Mucosa of rectum (tissue), 2 donors: ENCODE measurements at regions not wholly inside any gene's neighbourhood (a gene's known extent, or its start where the extent isn't known, plus 50 kb on each side); places are given as distances from the start of the nearest gene placed in this dataset.
"Not testable (repeated sequence)": the region's sequence is repeated elsewhere in the genome, so short reads cannot be mapped to it uniquely, and the experiment has no call there.

Experiments used
- H3K27ac ChIP-seq, 2 donors: one replicate each; pipeline ENCODE4 v1.7.0; 2013; ENCODE audit warnings: inconsistent platforms in 2 of 2, low read depth in 2 of 2, low read length in 2 of 2
- H3K27me3 ChIP-seq, 2 donors: one replicate each; pipeline ENCODE4 v1.7.0; 2013; ENCODE audit warnings: low read length in 2 of 2; ENCODE audit not compliant: control insufficient read depth in 2 of 2, insufficient read depth in 2 of 2
- H3K36me3 ChIP-seq, 2 donors: one replicate each; pipeline ENCODE4 v1.7.0; 2013; ENCODE audit warnings: low read length in 2 of 2; ENCODE audit not compliant: control insufficient read depth in 2 of 2, insufficient read depth in 2 of 2
- H3K4me1 ChIP-seq, 2 donors: one replicate each; pipeline ENCODE4 v1.7.0; 2013; ENCODE audit warnings: low read length in 2 of 2, mild to moderate bottlenecking in 1 of 2; ENCODE audit not compliant: control insufficient read depth in 2 of 2, insufficient read depth in 2 of 2
- H3K4me3 ChIP-seq, 2 donors: one replicate each; pipeline ENCODE4 v1.7.0; 2013; ENCODE audit warnings: low read length in 2 of 2
- H3K9ac ChIP-seq, 2 donors: one replicate each; pipeline ENCODE4 v1.7.0; 2013; ENCODE audit warnings: low read length in 2 of 2, low read depth in 1 of 2, mild to moderate bottlenecking in 1 of 2
- H3K9me3 ChIP-seq, 2 donors: one replicate each; pipeline ENCODE4 v1.7.0; 2013; ENCODE audit warnings: low read length in 2 of 2; ENCODE audit not compliant: control insufficient read depth in 2 of 2
- donor health status: healthy.
- donor health status: Normal muscosa, but diverticular disease.

GRCh38 chr14:83291714-83292113 is 1758.1 kb upstream of the SEL1L start:
- no peaks in the 10 kb centered on the region for H3K36me3 ChIP-seq
- H3K4me1 ChIP-seq, result no peaks in the 10 kb centered on the region
- H3K9ac ChIP-seq, result no peak overlapping the region
- no peak overlapping the region for H3K4me3 ChIP-seq
- no peaks in the 10 kb centered on the region for H3K9me3 ChIP-seq
- H3K27me3 ChIP-seq, result no peaks in the 10 kb centered on the region
- H3K27ac ChIP-seq, result no peak overlapping the region

- Histone ChIP-seq H3K9me3 (no peaks in the 10 kb centered on the region), H3K4me3 (no peak overlapping the region), H3K27ac (no peak overlapping the region), H3K4me1 (no peaks in the 10 kb centered on the region), H3K27me3 (no peaks in the 10 kb centered on the region), H3K9ac (no peak overlapping the region), H3K36me3 (no peaks in the 10 kb centered on the region)
Measured at GRCh38 chr14:83294941-83295340, 1761.3 kb upstream of the SEL1L start.

GRCh38 chr14:83297361-83297760 is 1763.7 kb upstream of the SEL1L start:
- no peak overlapping the region for H3K9ac ChIP-seq
- no peak overlapping the region for H3K27ac ChIP-seq
- H3K36me3 ChIP-seq, result no peaks in the 10 kb centered on the region
- no peaks in the 10 kb centered on the region for H3K4me1 ChIP-seq
- H3K9me3 ChIP-seq, result no peaks in the 10 kb centered on the region
- no peak overlapping the region for H3K4me3 ChIP-seq
- H3K27me3 ChIP-seq, result no peaks in the 10 kb centered on the region

- H3K9ac ChIP-seq, H3K27me3 ChIP-seq, H3K4me1 ChIP-seq, H3K9me3 ChIP-seq, H3K36me3 ChIP-seq, H3K4me3 ChIP-seq, H3K27ac ChIP-seq: not testable (repeated sequence)
Measured at GRCh38 chr14:83298016-83298415, 1764.4 kb upstream of the SEL1L start.

GRCh38 chr14:83300476-83301064 is 1766.9 kb upstream of the SEL1L start:
- H3K4me1 ChIP-seq, result no peaks in the 10 kb centered on the region
- H3K9ac ChIP-seq, result no peak overlapping the region
- H3K27me3 ChIP-seq, result no peaks in the 10 kb centered on the region
- no peaks in the 10 kb centered on the region for H3K9me3 ChIP-seq
- H3K4me3 ChIP-seq, result no peak overlapping the region
- no peaks in the 10 kb centered on the region for H3K36me3 ChIP-seq
- H3K27ac ChIP-seq, result no peak overlapping the region

- no peaks in the 10 kb centered on the region for H3K4me1 ChIP-seq
- no peak overlapping the region for H3K4me3 ChIP-seq
- H3K27ac ChIP-seq, result no peak overlapping the region
- H3K36me3 ChIP-seq, result no peaks in the 10 kb centered on the region
- no peaks in the 10 kb centered on the region for H3K27me3 ChIP-seq
- no peak overlapping the region for H3K9ac ChIP-seq
- no peaks in the 10 kb centered on the region for H3K9me3 ChIP-seq
Measured at GRCh38 chr14:83301791-83302190, 1768.1 kb upstream of the SEL1L start.

GRCh38 chr14:83309211-83309610 is 1775.6 kb upstream of the SEL1L start:
- no peak overlapping the region for H3K27ac ChIP-seq
- no peak overlapping the region for H3K4me3 ChIP-seq
- no peaks in the 10 kb centered on the region for H3K36me3 ChIP-seq
- H3K27me3 ChIP-seq, result no peaks in the 10 kb centered on the region
- no peak overlapping the region for H3K9ac ChIP-seq
- no peaks in the 10 kb centered on the region for H3K4me1 ChIP-seq
- no peaks in the 10 kb centered on the region for H3K9me3 ChIP-seq

GRCh38 chr14:83309833-83310232 is 1776.2 kb upstream of the SEL1L start:
- no peaks in the 10 kb centered on the region for H3K27me3 ChIP-seq
- no peak overlapping the region for H3K9ac ChIP-seq
- H3K27ac ChIP-seq, result no peak overlapping the region
- no peak overlapping the region for H3K4me3 ChIP-seq
- H3K9me3 ChIP-seq, result no peaks in the 10 kb centered on the region
- H3K4me1 ChIP-seq, result no peaks in the 10 kb centered on the region
- H3K36me3 ChIP-seq, result no peaks in the 10 kb centered on the region

- no peak overlapping the region for H3K27ac ChIP-seq
- no peak overlapping the region for H3K9ac ChIP-seq
Measured at GRCh38 chr14:83312511-83312910, 1778.9 kb upstream of the SEL1L start.

GRCh38 chr14:83314764-83315163 is 1781.1 kb upstream of the SEL1L start:
- no peaks in the 10 kb centered on the region for H3K36me3 ChIP-seq
- H3K27ac ChIP-seq, result no peak overlapping the region
- no peaks in the 10 kb centered on the region for H3K9me3 ChIP-seq
- H3K4me1 ChIP-seq, result no peaks in the 10 kb centered on the region
- no peak overlapping the region for H3K4me3 ChIP-seq
- H3K9ac ChIP-seq, result no peak overlapping the region
- H3K27me3 ChIP-seq, result no peaks in the 10 kb centered on the region

More at GRCh38 chr14:83312511-83312910, 1778.9 kb upstream of the SEL1L start:
- Histone ChIP-seq H3K4me1 (no peaks in the 10 kb centered on the region), H3K9me3 (no peaks in the 10 kb centered on the region), H3K27me3 (no peaks in the 10 kb centered on the region), H3K36me3 (no peaks in the 10 kb centered on the region), H3K4me3 (no peak overlapping the region)

- H3K9me3 ChIP-seq, result no peaks in the 10 kb centered on the region
Measured at GRCh38 chr14:83316356-83316755, 1782.7 kb upstream of the SEL1L start.

More at GRCh38 chr14:83316356-83316755, 1782.7 kb upstream of the SEL1L start:
- no peak overlapping the region for H3K4me3 ChIP-seq
- H3K9ac ChIP-seq, result no peak overlapping the region
- no peak overlapping the region for H3K27ac ChIP-seq
- H3K36me3 ChIP-seq, result no peaks in the 10 kb centered on the region
- no peaks in the 10 kb centered on the region for H3K4me1 ChIP-seq
- no peaks in the 10 kb centered on the region for H3K27me3 ChIP-seq
